Activated naive CD4-positive, alpha-beta T cell treated with anti-CD3 and anti-CD28 coated beads, Interleukin-2, amount 10 ng/mL, durations not matched to agents 7 days and 5 days (primary cell): ENCODE measurements at regions not wholly inside any gene's neighbourhood (a gene's known extent, or its start where the extent isn't known, plus 50 kb on each side); places are given as distances from the start of the nearest gene placed in this dataset.

ENCODE experiments used
- CTCF ChIA-PET: fragments of 350-600 bp; sonication (Branson Sonifier 250); formaldehyde crosslinking; loops from one replicate; lab custom pipeline; 2021; ENCODE audit warnings: antibody characterized with exemption; lab: Charles Lee
- DNase-seq: peaks from one replicate; pipeline ENCODE4 v3.0.0-alpha.2; 2020
- H3K27ac Mint-ChIP-seq: one replicate; pipeline ENCODE4 v1.8.0; 2021; ENCODE audit warnings: mild to moderate bottlenecking, moderate library complexity, mixed read lengths
- H3K27me3 Mint-ChIP-seq: one replicate; pipeline ENCODE4 v1.8.0; 2021; ENCODE audit warnings: mild to moderate bottlenecking, mixed read lengths
- H3K36me3 Mint-ChIP-seq: one replicate; pipeline ENCODE4 v1.8.0; 2021; ENCODE audit warnings: mixed read lengths
- H3K4me1 Mint-ChIP-seq: one replicate; pipeline ENCODE4 v1.8.0; 2021; ENCODE audit warnings: mixed read lengths
- H3K4me3 Mint-ChIP-seq: one replicate; pipeline ENCODE4 v1.8.0; 2021; ENCODE audit warnings: mild to moderate bottlenecking, moderate library complexity, mixed read lengths
- H3K9me3 Mint-ChIP-seq: one replicate; pipeline ENCODE4 v1.8.0; 2021; ENCODE audit warnings: mixed read lengths

DNA sequence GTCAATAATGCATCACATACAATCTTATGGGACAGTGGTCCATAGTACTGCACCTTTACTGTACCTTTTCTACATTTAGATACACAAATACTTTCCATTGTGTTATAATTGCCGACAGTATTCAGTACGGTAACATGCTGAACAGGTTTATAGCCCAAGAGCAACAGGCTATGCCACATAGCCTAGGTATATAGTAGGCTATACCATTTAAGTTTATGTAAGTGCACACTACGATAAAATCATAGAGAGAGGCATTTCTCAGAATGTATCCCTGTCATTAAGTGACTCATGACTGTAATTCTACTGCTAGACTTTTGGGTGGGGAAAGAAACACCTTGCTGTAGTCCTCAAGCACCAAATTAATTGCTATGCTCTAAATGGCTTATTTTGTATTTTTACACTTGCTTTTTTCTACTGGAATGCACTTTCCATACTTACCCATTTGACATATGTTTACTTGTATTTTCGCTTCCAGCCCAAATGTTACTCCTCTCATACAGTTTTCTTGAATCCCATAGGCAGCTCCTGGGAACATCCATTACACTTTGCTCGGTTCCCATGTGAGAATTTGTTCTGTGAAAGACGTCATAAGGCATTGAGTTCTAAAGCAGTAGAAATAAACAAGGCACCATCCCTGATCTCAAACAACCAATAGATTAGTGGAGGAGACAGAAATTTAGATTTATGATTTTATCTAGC is 714.0 kb upstream of the ID2 start:
- no peak for DNase-seq
- CTCF ChIA-PET, result no interaction called here
- Mint-ChIP-seq H3K27ac (no peak overlapping the region), H3K4me1 (no peaks in the 10 kb centered on the region), H3K27me3 (no peaks in the 10 kb centered on the region), H3K36me3 (no peaks in the 10 kb centered on the region), H3K9me3 (no peaks in the 10 kb centered on the region), H3K4me3 (no peak overlapping the region)

- Mint-ChIP-seq H3K9me3 (no peaks in the 10 kb centered on the region), H3K4me3 (no peak overlapping the region), H3K4me1 (no peaks in the 10 kb centered on the region), H3K36me3 (no peaks in the 10 kb centered on the region), H3K27me3 (no peaks in the 10 kb centered on the region), H3K27ac (no peak overlapping the region)
- DNase-seq, result no peak
- CTCF ChIA-PET, result no interaction called here
These were observed 711.9 kb upstream of the ID2 start for GRCh38 chr2:7969756-7970515.

DNA sequence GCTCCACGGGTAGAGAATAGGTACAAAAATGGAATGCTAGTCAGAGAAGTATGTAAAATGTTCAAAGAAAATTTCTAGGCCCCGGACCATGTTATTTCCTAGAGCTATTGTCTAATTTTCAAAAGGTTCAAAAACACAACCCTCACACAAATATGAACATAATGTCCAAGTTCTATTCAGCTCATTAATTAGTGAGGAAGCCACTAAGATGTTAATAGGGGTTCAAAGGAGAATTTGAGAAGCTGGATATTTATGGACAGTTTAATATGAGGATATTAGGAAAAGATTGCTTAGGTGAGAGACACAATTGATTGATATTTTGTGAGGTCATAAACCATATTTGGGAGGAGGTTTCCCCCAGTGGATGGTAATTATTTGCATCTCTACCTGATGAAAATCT is 710.6 kb upstream of the ID2 start:
- H3K36me3 Mint-ChIP-seq, result no peaks in the 10 kb centered on the region
- DNase-seq, result no peak
- no peaks in the 10 kb centered on the region for H3K27me3 Mint-ChIP-seq
- H3K4me3 Mint-ChIP-seq, result no peak overlapping the region
- no peaks in the 10 kb centered on the region for H3K4me1 Mint-ChIP-seq
- CTCF ChIA-PET, result interaction anchor here (0.6 kb wide), 1 partner anchor 24 kb away, joined by 3 read pairs; no protein-coding TSS in a partner anchor
- H3K27ac Mint-ChIP-seq, result no peak overlapping the region
- H3K9me3 Mint-ChIP-seq, result no peaks in the 10 kb centered on the region

DNA sequence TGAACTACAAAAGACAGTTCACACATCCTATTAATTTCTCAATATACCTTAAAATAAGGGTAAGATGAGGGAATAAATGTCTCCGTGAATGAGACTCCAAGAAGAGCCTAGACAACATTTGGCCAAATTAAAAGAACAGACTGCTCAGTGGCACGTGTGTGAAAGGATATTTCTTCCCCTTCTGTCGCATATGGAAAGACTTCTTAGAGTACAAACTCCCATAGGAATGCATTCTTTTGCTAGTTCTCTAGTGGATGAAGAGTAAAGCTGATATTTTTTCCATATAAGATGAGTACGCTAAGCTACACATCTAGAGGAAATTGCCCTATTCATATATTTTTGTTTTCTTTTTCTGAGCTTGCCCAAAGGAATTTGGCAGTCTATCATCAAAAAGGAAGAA is 710.0 kb upstream of the ID2 start:
- Mint-ChIP-seq H3K4me3 (no peak overlapping the region), H3K36me3 (no peaks in the 10 kb centered on the region), H3K9me3 (no peaks in the 10 kb centered on the region), H3K4me1 (no peaks in the 10 kb centered on the region), H3K27me3 (no peaks in the 10 kb centered on the region), H3K27ac (no peak overlapping the region)
- DNase-seq, result no peak
- CTCF ChIA-PET, result no interaction called here

DNA sequence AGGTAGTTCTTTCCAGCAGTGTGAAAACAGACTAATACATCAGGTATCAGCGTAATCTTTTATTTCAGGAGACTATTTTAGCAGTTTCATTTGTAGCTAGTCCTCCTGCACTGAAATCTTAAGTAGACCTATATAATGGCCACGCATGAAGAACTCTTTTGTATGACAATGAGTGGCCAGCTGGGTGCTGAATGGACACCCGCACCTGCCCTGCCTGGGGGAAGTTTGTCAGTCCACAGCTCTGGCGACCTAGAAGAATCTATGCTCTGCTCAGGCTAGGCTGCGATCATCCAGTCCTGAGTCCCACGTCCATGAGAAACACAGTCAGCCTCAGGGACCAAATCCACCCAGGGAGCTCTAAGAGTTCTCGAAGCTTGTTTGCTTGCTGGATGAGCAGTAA is 709.2 kb upstream of the ID2 start:
- no peak overlapping the region for H3K4me3 Mint-ChIP-seq
- H3K27me3 Mint-ChIP-seq, result no peaks in the 10 kb centered on the region
- H3K27ac Mint-ChIP-seq, result no peak overlapping the region
- peaks cover under 1% of the 10 kb centered on the region for H3K4me1 Mint-ChIP-seq
- CTCF ChIA-PET, result no interaction called here
- H3K36me3 Mint-ChIP-seq, result no peaks in the 10 kb centered on the region
- DNase-seq, result no peak
- no peaks in the 10 kb centered on the region for H3K9me3 Mint-ChIP-seq

DNA sequence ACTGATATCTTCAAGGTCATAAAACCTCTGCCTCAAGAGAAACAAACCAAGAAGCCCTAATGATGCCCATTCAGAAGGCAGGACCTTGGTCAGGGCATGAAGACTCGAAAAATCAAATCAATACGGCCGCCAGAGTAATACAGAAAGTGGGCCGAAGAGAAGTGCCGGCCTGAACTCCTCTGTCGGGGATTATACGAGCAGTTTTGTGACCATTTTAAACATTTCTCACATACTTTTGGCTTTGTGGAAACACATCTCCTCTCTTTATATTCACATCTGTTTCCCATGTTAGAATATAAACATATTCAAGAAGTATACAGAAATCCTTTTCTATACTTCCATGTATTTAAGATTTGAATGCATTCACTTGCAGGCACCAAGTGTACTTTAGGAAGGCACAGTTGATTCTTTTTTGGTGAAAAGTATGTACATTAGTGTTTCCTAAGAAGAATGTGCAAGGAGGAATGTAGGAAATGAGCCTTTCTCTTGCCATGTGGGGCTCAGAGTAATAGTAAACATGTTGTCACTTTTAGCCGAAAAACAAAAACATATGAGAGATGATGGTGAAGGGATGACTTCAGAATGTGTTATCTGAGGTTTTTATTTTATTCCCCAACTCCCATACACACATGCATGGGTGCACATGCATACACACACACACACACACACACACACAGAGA is 707.9 kb upstream of the ID2 start:
- H3K27me3 Mint-ChIP-seq, result peaks cover 6% of the 10 kb centered on the region
- no peaks in the 10 kb centered on the region for H3K9me3 Mint-ChIP-seq
- CTCF ChIA-PET, result no interaction called here
- peaks cover 4% of the 10 kb centered on the region for H3K4me1 Mint-ChIP-seq
- no peak for DNase-seq
- no peaks in the 10 kb centered on the region for H3K36me3 Mint-ChIP-seq
- no peak overlapping the region for H3K4me3 Mint-ChIP-seq
- no peak overlapping the region for H3K27ac Mint-ChIP-seq

GRCh38 chr2:7974936-7975335 is 706.9 kb upstream of the ID2 start:
- no peaks in the 10 kb centered on the region for H3K36me3 Mint-ChIP-seq
- DNase-seq, result no peak
- peaks cover 2% of the 10 kb centered on the region for H3K9me3 Mint-ChIP-seq
- H3K4me1 Mint-ChIP-seq, result peaks cover 4% of the 10 kb centered on the region
- peaks cover 6% of the 10 kb centered on the region for H3K27me3 Mint-ChIP-seq
- H3K27ac Mint-ChIP-seq, result no peak overlapping the region
- no peak overlapping the region for H3K4me3 Mint-ChIP-seq
- CTCF ChIA-PET, result interaction anchor here (0.9 to 1.0 kb wide), 2 partner anchors 28 to 712 kb away, joined by 3 read pairs; no protein-coding TSS in a partner anchor

- Mint-ChIP-seq H3K36me3 (no peaks in the 10 kb centered on the region), H3K4me3 (no peak overlapping the region), H3K27ac (no peak overlapping the region), H3K9me3 (peaks cover 2% of the 10 kb centered on the region), H3K27me3 (peaks cover 6% of the 10 kb centered on the region), H3K4me1 (peaks cover 4% of the 10 kb centered on the region)
- DNase-seq, result no peak
- CTCF ChIA-PET, result no interaction called here
These were observed 705.6 kb upstream of the ID2 start for GRCh38 chr2:7976206-7976605.

- CTCF ChIA-PET, result interaction anchor here (1.2 to 1.5 kb wide), 2 partner anchors 38 to 212 kb away, joined by 3 read pairs; no protein-coding TSS in a partner anchor
- H3K27ac Mint-ChIP-seq, result no peak overlapping the region
- peaks cover 2% of the 10 kb centered on the region for H3K36me3 Mint-ChIP-seq
- no peak for DNase-seq
- H3K9me3 Mint-ChIP-seq, result peaks cover 4% of the 10 kb centered on the region
- no peak overlapping the region for H3K4me3 Mint-ChIP-seq
- peaks cover 6% of the 10 kb centered on the region for H3K27me3 Mint-ChIP-seq
- peaks cover 4% of the 10 kb centered on the region for H3K4me1 Mint-ChIP-seq
These were observed 703.9 kb upstream of the ID2 start for GRCh38 chr2:7977981-7978380.

DNA sequence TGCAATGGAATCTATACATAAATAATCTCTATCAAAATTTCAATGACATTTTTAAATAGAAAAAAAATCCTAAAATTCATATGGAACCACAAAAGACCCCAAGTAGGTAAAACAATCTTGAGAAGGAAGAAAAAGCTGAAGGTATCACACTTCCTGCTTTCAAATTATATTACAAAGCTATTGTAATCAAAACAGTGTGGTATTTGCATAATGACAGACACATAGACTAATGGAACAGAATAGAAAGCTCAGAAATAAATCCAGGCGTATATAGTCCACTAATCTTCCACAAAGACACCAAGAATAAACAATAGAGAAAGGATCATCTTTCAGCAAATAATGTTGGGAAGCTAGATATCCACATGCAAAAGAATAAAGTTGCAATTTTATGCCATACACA is 699.8 kb upstream of the ID2 start:
- CTCF ChIA-PET, result no interaction called here
- Mint-ChIP-seq H3K9me3 (peaks cover 4% of the 10 kb centered on the region), H3K36me3 (peaks cover 2% of the 10 kb centered on the region), H3K4me3 (no peak overlapping the region), H3K27me3 (peaks cover 6% of the 10 kb centered on the region), H3K4me1 (peaks cover 12% of the 10 kb centered on the region), H3K27ac (no peak overlapping the region)
- no peak for DNase-seq

DNA sequence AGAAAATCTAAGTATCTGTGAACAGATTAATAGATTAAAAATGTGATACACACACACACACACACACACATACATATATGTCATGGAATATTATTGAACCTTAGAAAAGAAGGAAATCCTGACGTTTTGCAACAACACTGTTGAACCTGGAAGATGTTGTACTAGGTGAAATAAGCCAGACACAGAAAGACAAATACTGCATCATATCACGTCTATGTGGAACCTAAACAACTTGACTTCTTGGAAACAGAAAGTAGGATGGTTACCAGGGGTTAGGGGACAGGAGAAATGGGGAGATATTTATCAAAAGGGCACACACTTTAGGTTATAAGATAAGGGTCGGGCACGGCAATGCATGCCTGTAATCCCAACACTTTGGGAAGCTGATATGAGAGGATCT is 698.4 kb upstream of the ID2 start:
- peaks cover 8% of the 10 kb centered on the region for H3K4me1 Mint-ChIP-seq
- no peak overlapping the region for H3K4me3 Mint-ChIP-seq
- CTCF ChIA-PET, result no interaction called here
- no peak overlapping the region for H3K27ac Mint-ChIP-seq
- H3K36me3 Mint-ChIP-seq, result peaks cover 2% of the 10 kb centered on the region
- peaks cover 3% of the 10 kb centered on the region for H3K27me3 Mint-ChIP-seq
- DNase-seq, result no peak
- H3K9me3 Mint-ChIP-seq, result peaks cover 4% of the 10 kb centered on the region

- no peak for DNase-seq
- Mint-ChIP-seq H3K9me3 (peaks cover 4% of the 10 kb centered on the region), H3K27me3 (no peaks in the 10 kb centered on the region), H3K27ac (no peak overlapping the region), H3K36me3 (peaks cover 2% of the 10 kb centered on the region), H3K4me1 (peaks cover 8% of the 10 kb centered on the region), H3K4me3 (no peak overlapping the region)
- CTCF ChIA-PET, result no interaction called here
These were observed 697.9 kb upstream of the ID2 start for GRCh38 chr2:7983912-7984311.

GRCh38 chr2:7984693-7985353 is 697.0 kb upstream of the ID2 start:
- peaks cover 8% of the 10 kb centered on the region for H3K4me1 Mint-ChIP-seq
- CTCF ChIA-PET, result no interaction called here
- no peak overlapping the region for H3K27ac Mint-ChIP-seq
- no peaks in the 10 kb centered on the region for H3K27me3 Mint-ChIP-seq
- peaks cover 2% of the 10 kb centered on the region for H3K9me3 Mint-ChIP-seq
- H3K36me3 Mint-ChIP-seq, result peaks cover 2% of the 10 kb centered on the region
- DNase-seq, result no peak
- no peak overlapping the region for H3K4me3 Mint-ChIP-seq

DNA sequence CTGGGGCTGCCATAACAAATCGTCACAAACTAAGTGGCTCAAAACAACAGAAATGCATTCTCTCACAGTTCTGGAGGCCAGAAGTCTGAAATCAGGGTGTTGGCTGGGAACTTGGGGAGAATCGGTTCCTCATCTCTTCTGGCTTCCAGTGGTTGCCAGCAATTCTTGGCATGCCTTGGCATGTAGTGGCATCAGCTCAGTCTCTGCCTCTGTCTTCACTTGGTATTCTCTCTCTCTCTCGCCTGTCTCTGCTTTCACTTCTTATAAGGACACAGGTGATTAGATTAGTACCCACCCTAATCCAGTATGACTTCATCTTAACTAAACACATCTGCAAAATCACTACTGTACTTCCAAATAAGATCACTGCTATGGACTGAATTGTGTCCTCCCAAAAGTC is 695.4 kb upstream of the ID2 start:
- Mint-ChIP-seq H3K4me3 (no peak overlapping the region), H3K9me3 (peaks cover 2% of the 10 kb centered on the region), H3K4me1 (peaks cover 8% of the 10 kb centered on the region), H3K27ac (no peak overlapping the region), H3K27me3 (no peaks in the 10 kb centered on the region), H3K36me3 (peaks cover 2% of the 10 kb centered on the region)
- DNase-seq, result no peak
- CTCF ChIA-PET, result no interaction called here
